ENCODE measurements at regions not wholly inside any gene's neighbourhood (a gene's known extent, or its start where the extent isn't known, plus 50 kb on each side); places are given as distances from the start of the nearest gene placed in this dataset.

GRCh38 chr5:119878712-119879111 lies 249.4 kb downstream of the FAM170A start:
- peak overlapping the region; percentile 90 for H3K27ac Mint-ChIP-seq
- H3K36me3 Mint-ChIP-seq: no peaks in the 10 kb centered on the region
- no peak for DNase-seq (ENCODE audit: low spot score in 2 of 2, unreplicated experiment in 2 of 2)
- TF ChIP-seq CTCF (IDR thresholded peaks at IDR 0.05; ENCODE audit: unreplicated experiment): no peak
- no peaks in the 10 kb centered on the region for H3K27me3 Mint-ChIP-seq (ENCODE audit: low read depth)
- no peaks in the 10 kb centered on the region for H3K9me3 Mint-ChIP-seq
- H3K4me3 Mint-ChIP-seq: no peak overlapping the region
- peaks cover 18% of the 10 kb centered on the region for H3K4me1 Mint-ChIP-seq

- no peaks in the 10 kb centered on the region for H3K9me3 Mint-ChIP-seq
- DNase-seq (ENCODE audit: low spot score in 2 of 2, unreplicated experiment in 2 of 2): no peak
- no peak overlapping the region for H3K4me3 Mint-ChIP-seq
- no peak overlapping the region for H3K27ac Mint-ChIP-seq
- peaks cover 18% of the 10 kb centered on the region for H3K4me1 Mint-ChIP-seq
- no peaks in the 10 kb centered on the region for H3K36me3 Mint-ChIP-seq
- no peaks in the 10 kb centered on the region for H3K27me3 Mint-ChIP-seq (ENCODE audit: low read depth)
- no peak for TF ChIP-seq CTCF (IDR thresholded peaks at IDR 0.05; ENCODE audit: unreplicated experiment)
These were observed 250.1 kb downstream of the FAM170A start for GRCh38 chr5:119879446-119879845.

- Mint-ChIP-seq H3K36me3 (no peaks in the 10 kb centered on the region), H3K27ac (no peak overlapping the region), H3K27me3 (ENCODE audit: low read depth) (peaks cover 8% of the 10 kb centered on the region), H3K4me1 (no peaks in the 10 kb centered on the region), H3K9me3 (no peaks in the 10 kb centered on the region), H3K4me3 (no peak overlapping the region)
- no peak for DNase-seq (ENCODE audit: low spot score in 2 of 2, unreplicated experiment in 2 of 2)
- no peak for TF ChIP-seq CTCF (IDR thresholded peaks at IDR 0.05; ENCODE audit: unreplicated experiment)
These were observed 265.7 kb downstream of the FAM170A start for GRCh38 chr5:119895066-119895465.

- no peaks in the 10 kb centered on the region for H3K9me3 Mint-ChIP-seq
- no peak for DNase-seq (ENCODE audit: low spot score in 2 of 2, unreplicated experiment in 2 of 2)
- H3K4me3 Mint-ChIP-seq: no peak overlapping the region
- no peak for TF ChIP-seq CTCF (IDR thresholded peaks at IDR 0.05; ENCODE audit: unreplicated experiment)
- H3K27me3 Mint-ChIP-seq (ENCODE audit: low read depth): peaks cover 8% of the 10 kb centered on the region
- H3K4me1 Mint-ChIP-seq: no peaks in the 10 kb centered on the region
- no peaks in the 10 kb centered on the region for H3K36me3 Mint-ChIP-seq
- H3K27ac Mint-ChIP-seq: no peak overlapping the region
These were observed 267.6 kb downstream of the FAM170A start for GRCh38 chr5:119896826-119897536.

- Mint-ChIP-seq H3K27ac (no peak overlapping the region), H3K36me3 (no peaks in the 10 kb centered on the region), H3K9me3 (no peaks in the 10 kb centered on the region), H3K4me1 (peaks cover 2% of the 10 kb centered on the region), H3K27me3 (ENCODE audit: low read depth) (peaks cover 8% of the 10 kb centered on the region), H3K4me3 (no peak overlapping the region)
- TF ChIP-seq CTCF (IDR thresholded peaks at IDR 0.05; ENCODE audit: unreplicated experiment): no peak
- no peak for DNase-seq (ENCODE audit: low spot score in 2 of 2, unreplicated experiment in 2 of 2)
These were observed 268.4 kb downstream of the FAM170A start for GRCh38 chr5:119897537-119898370.
